HL-60 (cell line): ENCODE measurements at regions not wholly inside any gene's neighbourhood (a gene's known extent, or its start where the extent isn't known, plus 50 kb on each side); places are given as distances from the start of the nearest gene placed in this dataset.

ENCODE experiments used
- DNase-seq, 2 experiments: peaks; one replicate each; pipeline ENCODE4 v3.0.0-alpha.2; 2010 to 2020; ENCODE audit warnings: low read depth in 1 of 2, low spot score in 1 of 2
- H3K27ac ChIP-seq: fragments of 250-450 bp; sonication (Bioruptor Pico); replicated peaks from 2 replicates; pipeline ENCODE4 v1.5.1; 2020; ENCODE audit warnings: mild to moderate bottlenecking, moderate library complexity
- H3K27me3 ChIP-seq: fragments of 250-450 bp; sonication (Bioruptor Pico); 2 replicates; pipeline ENCODE4 v1.5.1; 2021; ENCODE audit warnings: mild to moderate bottlenecking, moderate library complexity; ENCODE audit not compliant: insufficient read depth, poor library complexity, severe bottlenecking
- H3K4me3 ChIP-seq: replicated peaks from 2 replicates; pipeline ENCODE4 v1.5.1; 2011; ENCODE audit warnings: mild to moderate bottlenecking, control low read depth, low read length; ENCODE audit not compliant: insufficient read depth
- CTCF ChIP-seq: IDR thresholded peaks from one replicate; pipeline ENCODE4 v1.5.1; 2011; ENCODE audit warnings: low read length, control low read depth, inconsistent platforms; ENCODE audit not compliant: insufficient read depth
- GABPA ChIP-seq: IDR thresholded peaks from 2 replicates; pipeline ENCODE4 v1.6.1; 2012; ENCODE audit warnings: low read depth
- POLR2AphosphoS5 ChIP-seq: IDR thresholded peaks from 2 replicates; pipeline ENCODE4 v1.6.1; 2012; ENCODE audit warnings: low read depth
- REST ChIP-seq: IDR thresholded peaks from 2 replicates; pipeline ENCODE4 v1.6.1; 2012; ENCODE audit warnings: low read depth; ENCODE audit not compliant: insufficient replicate concordance
- SPI1 ChIP-seq: IDR thresholded peaks from 2 replicates; pipeline ENCODE4 v1.6.1; 2012; ENCODE audit warnings: low read depth, mild to moderate bottlenecking, borderline replicate concordance

GRCh38 chr12:92472201-92472600, 230.6 kb upstream of the PLEKHG7 start:
- no peak overlapping the region for H3K4me3 ChIP-seq
- TF ChIP-seq CTCF (no peak), REST (no peak), SPI1 (no peak), GABPA (no peak), POLR2AphosphoS5 (no peak)
- DNase-seq = no peak

GRCh38 chr12:92471551-92471950, 231.2 kb upstream of the PLEKHG7 start:
- TF ChIP-seq CTCF (no peak), SPI1 (no peak), REST (no peak), GABPA (no peak), POLR2AphosphoS5 (no peak)
- no peak overlapping the region for H3K27ac ChIP-seq
- DNase-seq = no peak
- H3K4me3 ChIP-seq = no peak overlapping the region
- no peaks in the 10 kb centered on the region for H3K27me3 ChIP-seq

More at GRCh38 chr12:92472201-92472600, 230.6 kb upstream of the PLEKHG7 start:
- Histone ChIP-seq H3K27me3 (no peaks in the 10 kb centered on the region), H3K27ac (no peak overlapping the region)

- H3K27me3 ChIP-seq = no peaks in the 10 kb centered on the region
- DNase-seq = no peak
- H3K4me3 ChIP-seq = no peak overlapping the region
- no peak for TF ChIP-seq SPI1
- no peak for TF ChIP-seq REST
- TF ChIP-seq POLR2AphosphoS5 = no peak
- no peak for TF ChIP-seq GABPA
- TF ChIP-seq CTCF = no peak
- no peak overlapping the region for H3K27ac ChIP-seq
Measured at GRCh38 chr12:92470608-92471021, 232.2 kb upstream of the PLEKHG7 start.
